Glutamatergic neuron (in vitro differentiated cells): ENCODE measurements at regions not wholly inside any gene's neighbourhood (a gene's known extent, or its start where the extent isn't known, plus 50 kb on each side); places are given as distances from the start of the nearest gene placed in this dataset.

Experiments used
- DNase-seq: peaks from one replicate; pipeline ENCODE4 v3.0.0; 2022
- H3K27ac Mint-ChIP-seq: one replicate; pipeline ENCODE4 v1.8.0; 2020; ENCODE audit warnings: mild to moderate bottlenecking, mixed read lengths, inconsistent platforms; ENCODE audit not compliant: unreplicated experiment
- H3K27me3 Mint-ChIP-seq: one replicate; pipeline ENCODE4 v1.8.0; 2020; ENCODE audit warnings: mild to moderate bottlenecking, moderate library complexity, mixed read lengths, inconsistent platforms; ENCODE audit not compliant: unreplicated experiment
- H3K36me3 Mint-ChIP-seq: one replicate; pipeline ENCODE4 v1.8.0; 2020; ENCODE audit warnings: mild to moderate bottlenecking, mixed read lengths, inconsistent platforms; ENCODE audit not compliant: unreplicated experiment
- H3K4me1 Mint-ChIP-seq: one replicate; pipeline ENCODE4 v1.8.0; 2020; ENCODE audit warnings: mild to moderate bottlenecking, low read depth, mixed read lengths, inconsistent platforms; ENCODE audit not compliant: unreplicated experiment
- H3K4me3 Mint-ChIP-seq: one replicate; pipeline ENCODE4 v1.8.0; 2020; ENCODE audit warnings: mild to moderate bottlenecking, mixed read lengths, inconsistent platforms; ENCODE audit not compliant: unreplicated experiment
- H3K9me3 Mint-ChIP-seq: one replicate; pipeline ENCODE4 v1.8.0; 2020; ENCODE audit warnings: mild to moderate bottlenecking, moderate library complexity, mixed read lengths, inconsistent platforms; ENCODE audit not compliant: unreplicated experiment
- CTCF ChIP-seq: fragments of 200-600 bp; sonication (generic); IDR thresholded peaks from one replicate; pipeline ENCODE4 v1.5.0; 2021; ENCODE audit not compliant: partially characterized antibody, unreplicated experiment

- H3K36me3 Mint-ChIP-seq: no peaks in the 10 kb centered on the region
- no peaks in the 10 kb centered on the region for H3K4me1 Mint-ChIP-seq
- H3K4me3 Mint-ChIP-seq: no peak overlapping the region
- H3K9me3 Mint-ChIP-seq: peaks cover 5% of the 10 kb centered on the region
- DNase-seq: no peak
- TF ChIP-seq CTCF: no peak
- no peak overlapping the region for H3K27ac Mint-ChIP-seq
- no peaks in the 10 kb centered on the region for H3K27me3 Mint-ChIP-seq
These were observed 125.3 kb downstream of the TSHZ3 start for GRCh38 chr19:31223740-31224534.

GRCh38 chr19:31220540-31220939 lies 128.7 kb downstream of the TSHZ3 start:
- TF ChIP-seq CTCF: no peak
- no peak for DNase-seq
- Mint-ChIP-seq H3K9me3 (peaks cover 2% of the 10 kb centered on the region), H3K4me1 (no peaks in the 10 kb centered on the region), H3K4me3 (no peak overlapping the region), H3K27me3 (no peaks in the 10 kb centered on the region), H3K27ac (no peak overlapping the region), H3K36me3 (no peaks in the 10 kb centered on the region)

DNA sequence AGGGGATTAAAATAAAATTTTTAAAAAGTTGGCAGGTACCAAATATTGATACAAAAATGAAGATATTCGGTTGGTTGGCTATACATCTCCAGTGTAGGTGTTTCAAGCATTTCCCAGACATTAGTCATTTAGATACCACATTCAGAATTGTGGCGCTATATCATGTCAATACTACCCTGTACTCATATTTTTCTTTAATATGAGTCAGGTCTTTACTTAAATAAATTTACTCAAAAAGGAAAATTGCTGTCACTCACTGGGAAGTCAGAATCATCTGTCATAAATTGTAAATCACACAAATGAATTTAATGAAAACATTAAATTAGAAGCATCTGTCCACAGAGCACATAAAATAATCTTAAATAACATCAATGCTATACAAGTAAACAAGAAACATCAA lies 134.2 kb downstream of the TSHZ3 start:
- H3K27me3 Mint-ChIP-seq: no peaks in the 10 kb centered on the region
- no peak overlapping the region for H3K27ac Mint-ChIP-seq

GRCh38 chr19:31214086-31214485 lies 135.2 kb downstream of the TSHZ3 start:
- Mint-ChIP-seq H3K36me3 (no peaks in the 10 kb centered on the region), H3K27ac (no peak overlapping the region), H3K4me3 (no peak overlapping the region), H3K9me3 (no peaks in the 10 kb centered on the region), H3K4me1 (no peaks in the 10 kb centered on the region), H3K27me3 (no peaks in the 10 kb centered on the region)
- DNase-seq: no peak
- no peak for TF ChIP-seq CTCF

More for the DNA sequence above, 134.2 kb downstream of the TSHZ3 start:
- H3K9me3 Mint-ChIP-seq: no peaks in the 10 kb centered on the region
- DNase-seq: no peak
- H3K4me3 Mint-ChIP-seq: no peak overlapping the region
- no peaks in the 10 kb centered on the region for H3K4me1 Mint-ChIP-seq
- no peaks in the 10 kb centered on the region for H3K36me3 Mint-ChIP-seq
- TF ChIP-seq CTCF: no peak

DNA sequence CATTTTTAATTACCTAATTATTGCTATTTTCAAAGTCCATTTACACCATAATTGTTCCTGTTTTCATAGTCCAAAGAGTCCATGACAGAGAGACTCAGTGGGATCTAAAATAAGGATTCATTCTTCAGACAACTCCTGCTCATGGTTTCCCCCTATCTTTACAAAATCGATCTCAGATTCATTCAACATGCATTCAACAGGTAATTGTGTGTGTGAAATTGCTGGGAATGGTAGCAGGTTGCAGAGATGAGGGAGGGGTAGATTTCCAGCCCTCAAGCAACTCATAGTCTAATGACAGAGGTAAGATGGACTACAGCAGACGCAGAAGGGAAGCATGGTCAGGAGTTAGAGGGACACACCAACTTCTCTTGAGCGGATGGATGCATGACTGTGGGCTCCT lies 138.1 kb downstream of the TSHZ3 start:
- H3K9me3 Mint-ChIP-seq: no peaks in the 10 kb centered on the region
- no peak for DNase-seq
- H3K4me1 Mint-ChIP-seq: no peaks in the 10 kb centered on the region
- TF ChIP-seq CTCF: no peak
- H3K36me3 Mint-ChIP-seq: no peaks in the 10 kb centered on the region
- no peak overlapping the region for H3K4me3 Mint-ChIP-seq
- H3K27ac Mint-ChIP-seq: peak overlapping the region; percentile 18
- H3K27me3 Mint-ChIP-seq: no peaks in the 10 kb centered on the region
